K562 (cell line): ENCODE measurements at regions not wholly inside any gene's neighbourhood (a gene's known extent, or its start where the extent isn't known, plus 50 kb on each side); places are given as distances from the start of the nearest gene placed in this dataset.

Experiments
- ATAC-seq: fragments of 200-7000 bp; cut with Tn5 transposase; 3 replicates; pipeline ENCODE4 v1.9.1; 2020; ENCODE audit warnings: moderate library complexity
- BruUV-seq: library from RNA; stranded (reverse); fragments of 400-500 nt; replicated peaks from 2 replicates; lab custom pipeline; 2021; lab: Mats Ljungman, UMichigan
- CTCF ChIA-PET: fragments of 300-600 bp; formaldehyde crosslinking; extraction: SDS; loops from one replicate; lab custom pipeline; 2021; ENCODE audit warnings: low intra/inter-chr PET ratio; lab: Yijun Ruan, JAX
- POLR2A ChIA-PET: fragments of 300-600, 350-650 bp; sonication (Branson Sonifier 250); formaldehyde crosslinking; extraction: SDS; loops from one replicate; lab custom pipeline; 2021; ENCODE audit warnings: antibody characterized with exemption, inconsistent platforms; lab: Yijun Ruan, JAX
- DNase-seq, 4 experiments: peaks; one replicate each; pipeline versions ENCODE4 v3.0.0 to v3.0.0-alpha.2; 2011 to 2018; ENCODE audit warnings: low spot score in 3 of 4, mixed read lengths in 3 of 4; ENCODE audit errors: extremely low read depth in 1 of 4
- FAIRE-seq: peaks from 2 replicates; lab custom pipeline; 2011; peaks lifted over from hg19 to GRCh38; lab: Jason Lieb, UNC
- H2AFZ ChIP-seq: 2 replicates; pipeline ENCODE4 v1.6.0; 2011; ENCODE audit warnings: low read depth, low read length, control low read depth, inconsistent platforms
- H3K27ac ChIP-seq: fragments of 200-600 bp; 3 replicates; pipeline ENCODE4 v1.8.0; 2011; ENCODE audit warnings: low read depth, mild to moderate bottlenecking, control low read depth, inconsistent platforms, low read length, moderate library complexity, mixed read lengths; ENCODE audit errors: extremely low read depth
- H3K27me3 ChIP-seq, 2 experiments: fragments of 300-600 bp in 1 of 2; 2 replicates in 1 of 2; 3 replicates in 1 of 2; pipeline versions ENCODE4 v1.6.0 to v1.8.0; 2011; ENCODE audit warnings: inconsistent platforms in 2 of 2, low read length in 2 of 2, mild to moderate bottlenecking in 1 of 2, mixed read lengths in 1 of 2, moderate library complexity in 1 of 2; ENCODE audit not compliant: control insufficient read depth in 2 of 2, insufficient read depth in 2 of 2
- H3K36me3 ChIP-seq: fragments of 300-600 bp; 3 replicates; pipeline ENCODE4 v1.8.0; 2011; ENCODE audit warnings: mild to moderate bottlenecking, low read length, inconsistent platforms; ENCODE audit not compliant: control insufficient read depth, insufficient read depth
- H3K4me1 ChIP-seq, 2 experiments: fragments of 200-600 bp in 1 of 2; replicated peaks in 1 of 2; 2 replicates in 1 of 2; 3 replicates in 1 of 2; pipeline versions ENCODE4 v1.5.1 to v1.8.0; 2011; ENCODE audit warnings: inconsistent platforms in 2 of 2, low read length in 2 of 2, mild to moderate bottlenecking in 1 of 2, mixed read lengths in 1 of 2, moderate library complexity in 1 of 2; ENCODE audit not compliant: control insufficient read depth in 2 of 2, insufficient read depth in 2 of 2
- H3K4me2 ChIP-seq: 2 replicates; pipeline ENCODE4 v1.6.1; 2011; ENCODE audit warnings: low read length, control low read depth, inconsistent platforms, mixed read lengths; ENCODE audit not compliant: insufficient read depth
- H3K4me3 ChIP-seq: fragments of 200-600 bp; sonication (generic), shearing (Covaris generic); 2 replicates; pipeline ENCODE4 v1.5.1; 2016; ENCODE audit warnings: control low read depth, inconsistent platforms
- H3K79me2 ChIP-seq: fragments of 200-600 bp; 3 replicates; pipeline ENCODE4 v1.8.0; 2011; ENCODE audit warnings: low read length, inconsistent platforms; ENCODE audit not compliant: control insufficient read depth, insufficient read depth
- H3K9ac ChIP-seq, 2 experiments: 2 replicates each; pipeline versions ENCODE4 v1.6.0 to v1.6.1; 2011; ENCODE audit warnings: low read depth in 2 of 2, low read length in 2 of 2, control low read depth in 1 of 2, inconsistent platforms in 1 of 2, mild to moderate bottlenecking in 1 of 2, mixed read lengths in 1 of 2; ENCODE audit not compliant: insufficient read depth in 1 of 2
- H3K9me1 ChIP-seq: one replicate; pipeline ENCODE4 v1.6.0; 2011; ENCODE audit warnings: inconsistent platforms, mild to moderate bottlenecking, low read length, moderate library complexity; ENCODE audit not compliant: control insufficient read depth, insufficient read depth
- H3K9me3 ChIP-seq: replicated peaks from 2 replicates; pipeline ENCODE4 v1.5.1; 2011; ENCODE audit warnings: low read depth, low read length, inconsistent platforms; ENCODE audit not compliant: control insufficient read depth, insufficient read depth
- H4K20me1 ChIP-seq: replicated peaks from 2 replicates; pipeline ENCODE4 v1.6.1; 2011; ENCODE audit warnings: low read length, inconsistent platforms, mixed read lengths; ENCODE audit not compliant: control insufficient read depth, insufficient read depth
- DDX20 ChIP-seq: fragments of 450-650 bp; IDR thresholded peaks from 2 replicates; pipeline ENCODE4 v1.6.1; 2016; ENCODE audit warnings: missing genetic modification characterization, low read depth, mild to moderate bottlenecking, missing compliant biosample characterization, moderate library complexity
- ERF ChIP-seq: fragments of 450-650 bp; formaldehyde crosslinking; IDR thresholded peaks from 2 replicates; pipeline ENCODE4 v1.4.0; 2020; ENCODE audit warnings: mild to moderate bottlenecking, mixed read lengths
- FOXK1 ChIP-seq: sonication (generic); formaldehyde crosslinking; IDR thresholded peaks from 2 replicates; pipeline ENCODE4 v1.8.0; 2022; ENCODE audit warnings: missing genetic modification reagents, mild to moderate bottlenecking, borderline replicate concordance
- HDGF ChIP-seq: fragments of 450-650 bp; IDR thresholded peaks from 2 replicates; pipeline ENCODE4 v1.6.1; 2016
- HMG20A ChIP-seq: fragments of 450-650 bp; formaldehyde crosslinking; conservative IDR thresholded peaks from 2 replicates; pipeline ENCODE4 v1.4.0; 2020; ENCODE audit warnings: mild to moderate bottlenecking, mixed read lengths
- LEF1 ChIP-seq: fragments of 450-650 bp; IDR thresholded peaks from 2 replicates; pipeline ENCODE4 v1.6.1; 2016; ENCODE audit warnings: mild to moderate bottlenecking
- NCOA6 ChIP-seq: fragments of 450-650 bp; IDR thresholded peaks from 2 replicates; pipeline ENCODE4 v1.6.1; 2017; ENCODE audit warnings: mild to moderate bottlenecking
- PHF8 ChIP-seq: fragments of 200-600 bp; sonication (generic); IDR thresholded peaks from 2 replicates; pipeline ENCODE4 v1.6.1; 2012; ENCODE audit warnings: mixed run types, mild to moderate bottlenecking, inconsistent platforms, low read length, moderate library complexity, borderline replicate concordance
- PTTG1 ChIP-seq: fragments of 450-650 bp; IDR thresholded peaks from 2 replicates; pipeline ENCODE4 v1.6.1; 2016; ENCODE audit warnings: low read depth, mild to moderate bottlenecking, missing genetic modification characterization, missing compliant biosample characterization
- SMARCE1 ChIP-seq: fragments of 450-650 bp; IDR thresholded peaks from 2 replicates; pipeline ENCODE4 v1.7.1; 2016; ENCODE audit warnings: mild to moderate bottlenecking
- SRSF7 ChIP-seq: fragments of 200-400 bp; formaldehyde crosslinking; optimal IDR thresholded peaks from 2 replicates; pipeline ENCODE3; 2017; ENCODE audit warnings: mild to moderate bottlenecking, low read depth, low read length
- SUPT5H ChIP-seq: fragments of 450-650 bp; IDR thresholded peaks from 2 replicates; pipeline ENCODE4 v1.6.1; 2016
- ZNF175 ChIP-seq: fragments of 200-800 bp; sonication (Bioruptor generic); IDR thresholded peaks from 2 replicates; pipeline ENCODE4 v1.6.1; 2016; ENCODE audit warnings: low read depth, mild to moderate bottlenecking, missing genetic modification characterization, missing compliant biosample characterization
- ZNF184 ChIP-seq: sonication (generic); formaldehyde crosslinking; IDR thresholded peaks from 2 replicates; pipeline ENCODE4 v1.5.0; 2020; ENCODE audit warnings: missing genetic modification reagents
- ZSCAN32 ChIP-seq: fragments of 450-650 bp; formaldehyde crosslinking; IDR thresholded peaks from 2 replicates; pipeline ENCODE4 v1.4.0; 2020; ENCODE audit warnings: mild to moderate bottlenecking, moderate library complexity
- WGBS: fragments of 100-300 bp; shearing (Covaris generic); methylation state at CpG from one replicate; pipeline ENCODE4 v1.1.6; 2016; ENCODE audit warnings: low coverage, mixed read lengths; ENCODE audit not compliant: insufficient coverage; ENCODE audit errors: missing lambda C conversion rate; 5-methylcytosine and 5-hydroxymethylcytosine counted together
- in situ Hi-C: fragments of 300-500 bp; cut with MboI; formaldehyde crosslinking; loops from 4 replicates; pipeline ENCODE4 v1.15.0; 2018; ENCODE audit warnings: inconsistent platforms, mixed read lengths
- intact Hi-C: fragments of 100-400 bp; cut with micrococcal nuclease; formaldehyde crosslinking; loops from 2 replicates; pipeline ENCODE4 v1.14.2; 2022
- TF ChIP-seq, protein P1 (sequence below): fragments of 450-650 bp; formaldehyde crosslinking; IDR thresholded peaks from 2 replicates; pipeline ENCODE4 v1.4.0; 2020; ENCODE audit warnings: mild to moderate bottlenecking, moderate library complexity
- TF ChIP-seq, protein P2 (sequence below): fragments of 450-650 bp; IDR thresholded peaks from 2 replicates; pipeline ENCODE4 v1.6.1; 2018; ENCODE audit not compliant: partially characterized antibody

DNA sequence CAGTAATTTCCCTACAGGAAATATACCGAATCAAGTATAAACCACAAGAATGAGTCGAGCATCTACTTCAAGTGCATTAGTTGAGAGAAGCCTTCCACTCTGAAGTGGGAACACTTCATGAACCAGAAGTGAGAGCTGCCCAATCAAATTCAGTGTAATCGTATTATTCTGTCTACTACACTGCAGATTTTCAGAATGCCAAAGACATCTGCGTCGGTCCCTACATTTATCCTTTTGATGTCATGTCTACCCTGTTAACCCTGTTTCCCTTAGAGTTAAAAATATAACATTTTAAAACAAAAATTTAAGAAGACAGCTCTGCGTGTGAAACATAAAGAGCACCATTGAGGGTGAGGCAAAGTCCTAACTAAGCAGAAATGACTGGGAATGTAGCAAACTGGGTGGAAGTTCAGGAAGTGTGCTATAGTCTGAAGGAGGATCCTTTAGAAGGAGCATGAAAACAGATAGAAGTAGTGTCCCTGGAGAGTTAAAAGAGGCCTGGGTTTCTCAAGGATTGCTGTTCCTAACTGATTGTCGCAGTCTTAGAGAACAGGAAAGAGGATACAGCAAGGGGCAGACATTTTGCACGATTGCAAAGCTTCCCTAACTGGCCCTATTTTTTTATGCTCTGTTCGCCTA lies 291.2 kb downstream of the PTPRC start:
- Histone ChIP-seq H3K27ac (no peak overlapping the region), H3K4me1 (no peaks in the 10 kb centered on the region), H2AFZ (no peak overlapping the region), H4K20me1 (no peaks in the 10 kb centered on the region), H3K9ac (no peak overlapping the region), H3K9me1 (no peaks in the 10 kb centered on the region), H3K4me3 (no peak overlapping the region), H3K27me3 (no peaks in the 10 kb centered on the region), H3K79me2 (no peaks in the 10 kb centered on the region), H3K4me2 (no peak overlapping the region), H3K9me3 (no peaks in the 10 kb centered on the region; the same call in 1 of the 2 replicates), H3K36me3 (no peaks in the 10 kb centered on the region)
- ChIA-PET CTCF (no interaction called here), POLR2A (no interaction called here)
- WGBS = 0% methylated on average over 9 of the region's 9 CpGs
- in situ Hi-C loops (no loop called here), intact Hi-C loops (no loop called here)
- DNase-seq (no peak), ATAC-seq (no peak), FAIRE-seq (no peak)
- TF ChIP-seq DDX20 (tag) (no peak), HMG20A (CRISPR knock-in tag) (no peak), FOXK1 (CRISPR knock-in tag) (no peak), SUPT5H (no peak), ZNF175 (CRISPR knock-in tag) (no peak), SMARCE1 (no peak), ZNF184 (CRISPR knock-in tag) (no peak), HDGF (no peak), NCOA6 (no peak), PHF8 (no peak), LEF1 (no peak), SRSF7 (no peak), ERF (no peak), PTTG1 (tag) (no peak), ZSCAN32 (CRISPR knock-in tag) (no peak)
- TF ChIP-seq, protein P1, sequence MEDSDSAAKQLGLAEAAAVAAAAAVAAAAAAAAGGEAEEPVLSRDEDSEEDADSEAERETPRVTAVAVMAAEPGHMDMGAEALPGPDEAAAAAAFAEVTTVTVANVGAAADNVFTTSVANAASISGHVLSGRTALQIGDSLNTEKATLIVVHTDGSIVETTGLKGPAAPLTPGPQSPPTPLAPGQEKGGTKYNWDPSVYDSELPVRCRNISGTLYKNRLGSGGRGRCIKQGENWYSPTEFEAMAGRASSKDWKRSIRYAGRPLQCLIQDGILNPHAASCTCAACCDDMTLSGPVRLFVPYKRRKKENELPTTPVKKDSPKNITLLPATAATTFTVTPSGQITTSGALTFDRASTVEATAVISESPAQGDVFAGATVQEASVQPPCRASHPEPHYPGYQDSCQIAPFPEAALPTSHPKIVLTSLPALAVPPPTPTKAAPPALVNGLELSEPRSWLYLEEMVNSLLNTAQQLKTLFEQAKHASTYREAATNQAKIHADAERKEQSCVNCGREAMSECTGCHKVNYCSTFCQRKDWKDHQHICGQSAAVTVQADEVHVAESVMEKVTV (CRISPR knock-in tag) = no peak
- TF ChIP-seq, protein P2, sequence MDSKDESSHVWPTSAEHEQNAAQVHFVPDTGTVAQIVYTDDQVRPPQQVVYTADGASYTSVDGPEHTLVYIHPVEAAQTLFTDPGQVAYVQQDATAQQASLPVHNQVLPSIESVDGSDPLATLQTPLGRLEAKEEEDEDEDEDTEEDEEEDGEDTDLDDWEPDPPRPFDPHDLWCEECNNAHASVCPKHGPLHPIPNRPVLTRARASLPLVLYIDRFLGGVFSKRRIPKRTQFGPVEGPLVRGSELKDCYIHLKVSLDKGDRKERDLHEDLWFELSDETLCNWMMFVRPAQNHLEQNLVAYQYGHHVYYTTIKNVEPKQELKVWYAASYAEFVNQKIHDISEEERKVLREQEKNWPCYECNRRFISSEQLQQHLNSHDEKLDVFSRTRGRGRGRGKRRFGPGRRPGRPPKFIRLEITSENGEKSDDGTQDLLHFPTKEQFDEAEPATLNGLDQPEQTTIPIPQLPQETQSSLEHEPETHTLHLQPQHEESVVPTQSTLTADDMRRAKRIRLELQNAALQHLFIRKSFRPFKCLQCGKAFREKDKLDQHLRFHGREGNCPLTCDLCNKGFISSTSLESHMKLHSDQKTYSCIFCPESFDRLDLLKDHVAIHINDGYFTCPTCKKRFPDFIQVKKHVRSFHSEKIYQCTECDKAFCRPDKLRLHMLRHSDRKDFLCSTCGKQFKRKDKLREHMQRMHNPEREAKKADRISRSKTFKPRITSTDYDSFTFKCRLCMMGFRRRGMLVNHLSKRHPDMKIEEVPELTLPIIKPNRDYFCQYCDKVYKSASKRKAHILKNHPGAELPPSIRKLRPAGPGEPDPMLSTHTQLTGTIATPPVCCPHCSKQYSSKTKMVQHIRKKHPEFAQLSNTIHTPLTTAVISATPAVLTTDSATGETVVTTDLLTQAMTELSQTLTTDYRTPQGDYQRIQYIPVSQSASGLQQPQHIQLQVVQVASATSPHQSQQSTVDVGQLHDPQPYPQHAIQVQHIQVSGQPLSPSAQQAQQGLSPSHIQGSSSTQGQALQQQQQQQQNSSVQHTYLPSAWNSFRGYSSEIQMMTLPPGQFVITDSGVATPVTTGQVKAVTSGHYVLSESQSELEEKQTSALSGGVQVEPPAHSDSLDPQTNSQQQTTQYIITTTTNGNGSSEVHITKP = no peak
- BruUV-seq = no TSS peak
